Stimulated activated CD4-positive, alpha-beta T cell treated with anti-CD3 and anti-CD28 coated beads, Interleukin-15, amount 100 ng/mL, for 1 hour (primary cell): ENCODE measurements at regions not wholly inside any gene's neighbourhood (a gene's known extent, or its start where the extent isn't known, plus 50 kb on each side); places are given as distances from the start of the nearest gene placed in this dataset.

ENCODE experiments used
- DNase-seq, 2 donors: peaks; one replicate each; pipeline ENCODE4 v3.0.0-alpha.2; 2020; ENCODE audit warnings: low read depth in 1 of 2, low spot score in 1 of 2

GRCh38 chr7:79730971-79731370, 277.5 kb upstream of the MAGI2 start:
- DNase-seq: no peak

GRCh38 chr7:79723833-79724618, 270.6 kb upstream of the MAGI2 start:
- DNase-seq: no peak

DNA sequence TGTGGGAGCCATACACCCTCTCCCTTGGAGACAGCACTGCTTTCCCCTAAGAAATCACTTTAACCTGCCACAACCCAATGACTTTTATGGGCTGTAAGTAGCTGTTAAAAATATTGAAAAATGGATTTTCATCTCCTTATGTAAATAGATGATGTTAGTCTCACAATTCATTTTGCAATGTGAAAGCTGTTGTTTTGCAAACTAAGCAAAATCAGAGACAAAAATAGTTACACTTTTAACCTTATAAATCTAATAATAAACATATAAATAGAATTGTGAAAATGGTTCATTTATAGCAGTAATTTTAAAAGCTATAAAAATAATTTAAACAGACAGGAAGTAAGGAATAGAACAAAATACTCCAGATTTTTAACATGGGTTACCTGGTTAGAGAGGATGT, 268.8 kb upstream of the MAGI2 start:
- DNase-seq: no peak

DNA sequence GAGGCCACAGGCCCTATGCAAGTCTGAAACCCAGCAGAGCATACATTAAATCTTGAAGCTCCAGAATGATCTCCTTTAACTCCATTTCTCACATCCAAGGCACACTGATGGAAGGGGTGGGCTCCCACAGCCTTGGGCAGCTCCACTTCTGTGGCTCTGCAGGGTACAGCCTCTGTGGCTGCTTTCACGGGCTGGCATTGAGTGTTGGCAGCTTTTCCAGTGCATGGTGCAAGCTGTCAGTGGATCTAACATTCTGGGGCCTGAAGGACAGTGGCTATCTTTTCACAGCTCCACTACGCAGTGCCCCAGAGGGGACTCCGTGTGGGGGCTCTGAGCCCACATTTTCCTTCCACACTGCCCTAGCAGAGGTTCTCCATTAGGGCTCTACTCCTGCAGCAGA, 265.7 kb upstream of the MAGI2 start:
- DNase-seq: no peak

GRCh38 chr7:79716329-79716728, 262.9 kb upstream of the MAGI2 start:
- DNase-seq: no peak

DNA sequence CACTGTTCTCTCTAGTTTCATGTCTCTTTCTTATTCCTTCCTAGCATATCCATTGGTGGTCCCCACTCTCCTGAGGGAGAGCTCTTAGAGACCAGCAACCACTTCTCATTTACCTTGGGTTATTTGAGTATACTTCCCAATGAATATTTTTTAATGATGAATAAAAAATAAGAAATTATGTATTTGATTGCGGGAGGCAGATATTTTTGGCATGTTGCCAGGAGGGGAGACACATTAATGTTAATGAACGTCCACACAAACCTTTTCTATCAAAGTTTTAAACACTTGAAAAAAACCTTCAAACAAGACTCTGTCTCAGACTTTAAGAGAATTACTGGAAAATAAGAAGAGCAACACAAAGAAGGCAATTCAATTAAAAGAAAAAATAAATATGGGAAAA, 260.6 kb upstream of the MAGI2 start:
- no peak for DNase-seq

- DNase-seq: no peak
Measured at GRCh38 chr7:79713276-79713675, 259.8 kb upstream of the MAGI2 start.

- no peak for DNase-seq
Measured at GRCh38 chr7:79711660-79712059, 258.2 kb upstream of the MAGI2 start.

DNA sequence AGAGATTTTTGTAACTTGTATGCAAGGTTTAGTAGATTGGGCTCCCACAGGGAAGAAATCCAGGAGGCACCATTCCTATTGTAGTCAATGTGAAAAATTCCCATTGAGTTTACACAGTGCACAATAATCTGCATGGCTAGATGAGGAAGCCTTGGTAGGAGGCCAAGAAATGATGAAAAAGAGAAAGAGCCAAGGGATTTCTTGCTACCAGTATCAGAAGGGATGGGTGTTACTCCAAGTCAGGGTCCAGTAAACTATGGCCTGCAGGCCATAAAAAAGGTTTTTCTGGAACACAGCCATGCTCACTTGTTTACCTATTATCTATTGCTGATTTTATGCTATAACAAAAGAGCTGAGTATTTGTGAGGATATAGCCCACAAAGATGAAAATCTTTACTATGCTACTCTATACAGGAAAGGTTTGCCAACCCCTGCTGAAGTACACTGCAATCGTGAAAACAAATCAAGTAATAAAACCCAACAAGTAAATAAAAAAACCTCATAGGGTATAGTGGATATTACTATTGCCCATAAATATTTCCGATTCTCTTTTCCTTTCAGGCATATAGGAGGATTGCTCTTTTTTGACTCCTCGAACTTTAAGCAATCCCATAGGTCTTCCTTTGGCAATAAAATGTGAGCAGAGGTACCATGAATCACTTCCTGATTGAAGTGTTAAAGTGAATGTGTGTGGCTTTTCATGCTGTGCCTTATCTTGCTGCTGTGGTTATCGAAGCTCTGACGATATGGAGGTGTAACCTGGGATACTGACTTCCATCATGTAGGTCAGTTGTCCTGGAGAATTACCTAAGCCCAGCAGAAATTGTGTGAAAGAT, 256.3 kb upstream of the MAGI2 start:
- DNase-seq: no peak

GRCh38 chr7:79702116-79702515, 248.6 kb upstream of the MAGI2 start:
- DNase-seq: no peak

- DNase-seq: no peak
Measured at GRCh38 chr7:79692015-79692414, 238.5 kb upstream of the MAGI2 start.

DNA sequence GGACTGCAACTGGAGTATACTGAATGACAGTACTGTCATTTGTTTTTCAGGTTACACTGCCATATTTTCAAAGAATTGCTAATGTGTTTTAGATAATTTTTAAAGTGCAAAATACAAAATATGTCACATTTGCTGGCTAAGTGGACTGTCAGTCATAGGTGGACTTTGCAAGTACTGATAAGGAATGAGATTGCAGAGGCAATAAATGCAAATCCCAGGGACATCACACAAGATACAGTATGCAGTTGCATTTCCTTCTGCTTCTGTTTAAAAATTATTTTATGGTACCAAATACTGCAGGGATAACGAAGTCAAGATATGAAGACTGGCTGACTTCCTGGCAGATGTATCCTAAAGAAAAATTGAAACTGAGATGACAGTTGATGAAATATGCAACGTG, 237.6 kb upstream of the MAGI2 start:
- no peak for DNase-seq

DNA sequence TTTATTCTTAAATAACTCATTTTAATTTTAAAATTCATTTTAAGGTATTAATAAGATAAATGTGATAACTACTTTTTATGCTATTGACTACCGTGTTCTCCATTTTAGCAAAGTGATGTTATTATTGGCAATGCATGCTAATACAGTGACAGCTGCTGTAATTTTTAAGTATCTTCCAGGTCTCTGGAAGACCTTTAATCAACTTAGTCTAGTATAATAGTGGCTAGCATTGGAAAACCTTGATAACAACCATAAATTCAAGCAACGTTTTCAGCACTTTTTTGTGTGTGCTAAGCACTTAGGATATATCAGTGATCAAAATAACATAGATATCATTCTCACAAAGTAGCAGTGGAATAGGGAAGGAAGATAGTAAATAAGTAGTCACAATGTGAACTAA, 230.9 kb upstream of the MAGI2 start:
- no peak for DNase-seq

DNA sequence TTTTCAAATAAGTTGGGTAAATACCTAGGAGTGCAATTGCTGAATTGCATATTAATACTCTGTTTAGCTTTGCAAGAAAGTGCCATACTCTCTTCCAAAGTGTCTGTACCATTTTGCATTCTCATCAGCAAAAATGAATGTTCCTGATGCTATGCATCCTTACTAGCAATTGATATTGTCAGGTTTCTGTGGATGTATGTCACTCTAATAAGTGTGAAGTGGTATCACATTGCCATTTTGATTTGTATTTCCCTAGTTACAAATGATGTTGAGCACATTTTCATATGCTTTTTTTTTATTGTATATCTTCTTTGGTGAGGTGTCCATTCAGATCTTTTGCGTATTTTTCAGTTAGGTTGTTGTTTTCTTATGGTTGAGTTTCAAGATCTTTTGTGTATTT, 230.4 kb upstream of the MAGI2 start:
- DNase-seq: no peak

- DNase-seq: no peak
Measured at GRCh38 chr7:79683185-79683890, 229.9 kb upstream of the MAGI2 start.

DNA sequence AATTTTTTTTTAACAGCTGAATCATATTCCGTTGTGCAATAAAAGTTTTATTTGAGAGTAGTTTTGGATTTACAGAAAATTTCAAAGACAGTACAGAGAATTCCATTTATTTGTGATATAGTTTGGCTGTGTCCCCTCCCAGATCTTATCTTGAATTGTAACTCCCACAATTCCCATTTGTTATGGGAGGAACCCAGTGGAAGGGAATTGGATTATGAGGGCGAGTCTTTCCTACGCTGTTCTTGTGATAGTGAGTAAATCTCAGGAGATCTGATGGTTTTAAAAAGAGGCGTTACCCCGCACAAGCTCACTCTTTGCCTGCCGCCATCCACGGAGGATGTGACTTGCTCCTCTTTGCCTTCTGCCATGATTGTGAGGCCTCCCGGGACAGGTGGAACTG, 228.0 kb upstream of the MAGI2 start:
- no peak for DNase-seq

GRCh38 chr7:79673969-79674368, 220.5 kb upstream of the MAGI2 start:
- DNase-seq: no peak

DNA sequence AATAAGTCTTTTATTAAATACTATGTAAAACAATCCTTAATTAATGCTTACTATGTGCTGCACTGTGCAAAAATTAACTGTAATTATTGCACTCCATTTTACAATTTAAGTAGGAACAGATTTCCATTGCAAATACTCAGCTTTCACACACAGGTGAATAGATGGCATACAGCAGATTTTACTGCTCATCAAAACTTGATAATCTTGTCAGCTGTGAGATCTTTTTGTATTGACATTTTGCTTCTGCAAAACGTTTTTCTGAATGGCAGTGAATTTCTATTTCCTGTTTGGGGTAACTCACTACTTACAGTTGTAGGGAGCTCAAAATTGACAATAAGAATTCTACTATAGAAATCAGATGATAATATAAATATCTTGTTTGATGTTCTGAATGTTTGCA, 220.0 kb upstream of the MAGI2 start:
- no peak for DNase-seq

DNA sequence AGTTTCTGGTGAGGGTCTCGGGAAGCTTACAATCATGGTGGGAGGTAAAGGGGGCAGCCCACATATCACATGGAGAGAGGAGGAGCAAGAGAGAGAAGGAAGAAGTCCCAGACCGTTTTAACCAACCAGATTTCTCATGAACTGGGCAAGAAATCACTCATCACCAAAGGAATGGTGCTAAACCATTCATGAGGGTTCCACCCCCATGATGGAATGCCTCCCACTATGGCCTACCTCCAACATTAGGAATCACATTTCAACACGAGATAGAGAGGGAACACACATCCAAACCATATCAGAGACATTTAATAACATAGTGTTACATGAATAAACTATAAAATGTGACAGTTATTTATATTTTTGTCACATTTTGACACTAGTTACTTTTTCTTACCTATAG, 214.8 kb upstream of the MAGI2 start:
- DNase-seq: no peak

GRCh38 chr7:79666472-79666871, 213.0 kb upstream of the MAGI2 start:
- no peak for DNase-seq

- DNase-seq: no peak
Measured at GRCh38 chr7:79664884-79665676, 211.6 kb upstream of the MAGI2 start.
